ENCODE measurements at regions not wholly inside any gene's neighbourhood (a gene's known extent, or its start where the extent isn't known, plus 50 kb on each side); places are given as distances from the start of the nearest gene placed in this dataset.
A peak's percentile ranks its signal among the peaks of the same experiment; 100 is the strongest.

GRCh38 chr16:11494433-11494832, 92.3 kb downstream of the LITAF start:
- BruUV-seq (replicated peaks), result no TSS peak
- TF ChIP-seq EZH2phosphoT487 (IDR thresholded peaks at IDR 0.05; ENCODE audit: borderline replicate concordance, low read depth, low read length) (no peak), CTCF (conservative IDR thresholded peaks at IDR 0.05; ENCODE audit: low read length) (no peak)
- H3K4me1 ChIP-seq (ENCODE audit: insufficient read depth, low read length, poor library complexity, severe bottlenecking), result peaks cover 48% of the 10 kb centered on the region
- no peak overlapping the region for H3K4me3 ChIP-seq (ENCODE audit: low read depth, low read length, poor library complexity, severe bottlenecking)
- H3K27ac ChIP-seq (ENCODE audit: low read depth, low read length, poor library complexity, severe bottlenecking), result peak overlapping the region; percentile 24
- H3K36me3 ChIP-seq (ENCODE audit: insufficient read depth, low read length), result no peaks in the 10 kb centered on the region
- H3K4me2 ChIP-seq (ENCODE audit: low read length), result peak overlapping the region; percentile 6; the same call in 1 of the 2 replicates
- H2AFZ ChIP-seq (ENCODE audit: low read length), result peak overlapping the region; percentile 37; the same call in 1 of the 2 replicates
- H3K9me2 ChIP-seq (ENCODE audit: insufficient read depth, low read length), result no peaks in the 10 kb centered on the region
- no peaks in the 10 kb centered on the region for H3K79me2 ChIP-seq (ENCODE audit: insufficient read depth, low read depth, low read length)
- POLR2A ChIA-PET, result interaction anchor here (0.7 to 1.1 kb wide), 2 partner anchors 41 to 466 kb away, joined by 3 read pairs; no protein-coding TSS in a partner anchor
- DNase-seq (ENCODE audit: low spot score), result no peak
- H3K9me3 ChIP-seq (ENCODE audit: low read length), result 0 out of 2 replicates have a peak, but pooled peaks cover 6% of the 10 kb centered on the region
- intact Hi-C loops (cut with micrococcal nuclease; ENCODE audit: unreplicated experiment), result no loop called here
- CTCF ChIA-PET (ENCODE audit: unreplicated experiment), result no interaction called here
- H4K20me1 ChIP-seq (ENCODE audit: insufficient read depth, low read length), result no peaks in the 10 kb centered on the region

- Histone ChIP-seq H3K9me2 (ENCODE audit: insufficient read depth, low read length) (no peaks in the 10 kb centered on the region), H3K4me2 (ENCODE audit: low read length) (peak overlapping the region; percentile 33), H3K79me2 (ENCODE audit: insufficient read depth, low read depth, low read length) (no peaks in the 10 kb centered on the region), H4K20me1 (ENCODE audit: insufficient read depth, low read length) (no peaks in the 10 kb centered on the region), H3K36me3 (ENCODE audit: insufficient read depth, low read length) (no peaks in the 10 kb centered on the region), H3K9me3 (ENCODE audit: low read length) (0 out of 2 replicates have a peak, but pooled peaks cover 6% of the 10 kb centered on the region), H3K4me1 (ENCODE audit: insufficient read depth, low read length, poor library complexity, severe bottlenecking) (peaks cover 48% of the 10 kb centered on the region), H3K4me3 (ENCODE audit: low read depth, low read length, poor library complexity, severe bottlenecking) (no peak overlapping the region), H2AFZ (ENCODE audit: low read length) (peak overlapping the region; percentile 87), H3K27ac (ENCODE audit: low read depth, low read length, poor library complexity, severe bottlenecking) (peak overlapping the region; percentile 42)
- DNase-seq (ENCODE audit: low spot score), result no peak
- CTCF ChIA-PET (ENCODE audit: unreplicated experiment), result interaction anchor here (0.6 kb wide), 1 partner anchor 428 kb away, joined by 3 read pairs; no protein-coding TSS in a partner anchor
- TF ChIP-seq CTCF (conservative IDR thresholded peaks at IDR 0.05; ENCODE audit: low read length), result no peak
- TF ChIP-seq EZH2phosphoT487 (IDR thresholded peaks at IDR 0.05; ENCODE audit: borderline replicate concordance, low read depth, low read length), result no peak
- BruUV-seq (replicated peaks), result no TSS peak
- intact Hi-C loops (cut with micrococcal nuclease; ENCODE audit: unreplicated experiment), result no loop called here
- POLR2A ChIA-PET, result interaction anchor here (0.5 to 1.1 kb wide), 4 partner anchors 40 to 465 kb away, joined by 3 read pairs; no protein-coding TSS in a partner anchor
Measured at GRCh38 chr16:11495066-11495407, 91.7 kb downstream of the LITAF start.
